ENCODE measurements at regions not wholly inside any gene's neighbourhood (a gene's known extent, or its start where the extent isn't known, plus 50 kb on each side); places are given as distances from the start of the nearest gene placed in this dataset.

- CTCF ChIA-PET: interaction anchor here (0.6 kb wide), 1 partner anchor 501 kb away, joined by 3 read pairs; no protein-coding TSS in a partner anchor
- Histone ChIP-seq H3K27ac (no peak overlapping the region), H3K4me2 (no peak overlapping the region), H3K4me1 (no peaks in the 10 kb centered on the region), H3K9me3 (no peaks in the 10 kb centered on the region), H3K4me3 (no peak overlapping the region)
- POLR2A ChIA-PET: no interaction called here
- 1% methylated on average over 3 of the region's 3 CpGs for WGBS (ENCODE audit: missing lambda C conversion rate)
- ATAC-seq (no peak), DNase-seq (ENCODE audit: low read depth in 1 of 2, low spot score in 1 of 2) (no peak), FAIRE-seq (no peak)
- TF ChIP-seq CHD2 (IDR thresholded peaks at IDR 0.05; ENCODE audit: low read length, partially characterized antibody) (no peak), ZFP36 (IDR thresholded peaks at IDR 0.05; ENCODE audit: borderline replicate concordance, partially characterized antibody) (no peak), EHMT2 (IDR thresholded peaks at IDR 0.05; ENCODE audit: low read depth) (no peak), POLR2AphosphoS2 (conservative IDR thresholded peaks at IDR 0.05; ENCODE audit: low read length) (no peak), RARB (CRISPR knock-in tag; IDR thresholded peaks at IDR 0.05) (no peak), ELK1 (IDR thresholded peaks at IDR 0.05; ENCODE audit: low read depth, low read length) (no peak), EP300 (IDR thresholded peaks at IDR 0.05) (no peak), BCL3 (IDR thresholded peaks at IDR 0.05) (no peak), ESRRA (IDR thresholded peaks at IDR 0.05; ENCODE audit: borderline replicate concordance, low read length) (no peak), REST (IDR thresholded peaks at IDR 0.05) (no peak), RCOR1 (IDR thresholded peaks at IDR 0.05; ENCODE audit: low read depth, low read length) (no peak), CHD4 (IDR thresholded peaks at IDR 0.05; ENCODE audit: borderline replicate concordance) (no peak), NFE2L2 (conservative IDR thresholded peaks at IDR 0.05; ENCODE audit: low read length) (no peak), HDAC2 (IDR thresholded peaks at IDR 0.05) (no peak), CTCF (IDR thresholded peaks at IDR 0.05) (no peak), JUN (IDR thresholded peaks at IDR 0.05) (no peak), FOSB (CRISPR knock-in tag; IDR thresholded peaks at IDR 0.05) (no peak), HMGXB4 (CRISPR knock-in tag; IDR thresholded peaks at IDR 0.05; ENCODE audit: borderline replicate concordance) (no peak)
Measured at GRCh38 chr11:80778941-80779340, 1338.1 kb upstream of the TENM4 start.
